Uterus (tissue), 2 donors: ENCODE measurements at regions not wholly inside any gene's neighbourhood (a gene's known extent, or its start where the extent isn't known, plus 50 kb on each side); places are given as distances from the start of the nearest gene placed in this dataset.

ENCODE experiments used
- POLR2A ChIP-seq, 2 donors: fragments of 450-650 bp; IDR thresholded peaks; one replicate each; pipeline ENCODE4 v1.6.1; 2016; ENCODE audit warnings: antibody characterized with exemption in 2 of 2, mild to moderate bottlenecking in 1 of 2, moderate library complexity in 1 of 2
- TF ChIP-seq, protein P1 (sequence below), 4 experiments: fragments of 200-600 bp in 2 of 4; fragments of 450-650 bp in 2 of 4; sonication (generic) in 2 of 4; IDR thresholded peaks; one replicate each; pipeline ENCODE4 v1.5.1; 2016 to 2019; ENCODE audit warnings: antibody characterized with exemption in 4 of 4, mild to moderate bottlenecking in 2 of 4, moderate library complexity in 1 of 4

DNA sequence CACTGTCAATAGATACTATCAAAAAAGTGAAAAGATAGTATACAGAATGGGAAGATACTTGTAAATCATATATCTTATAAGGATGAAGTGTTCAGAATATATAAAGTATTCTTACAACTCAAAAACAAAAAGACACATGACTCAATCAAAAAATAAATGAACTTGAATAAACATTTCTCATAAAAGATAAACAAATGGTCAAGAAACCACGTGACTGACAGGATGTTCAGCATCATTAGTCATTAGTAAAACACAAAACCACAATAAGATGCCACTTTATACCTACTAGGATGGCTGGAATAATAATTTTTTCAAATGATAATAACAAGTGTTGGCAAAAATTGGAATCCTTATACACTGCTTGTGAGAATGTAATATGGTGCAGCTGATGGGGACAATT lies 729.1 kb upstream of the HS3ST5 start:
- no peak for TF ChIP-seq POLR2A (IDR thresholded peaks at IDR 0.05)
- TF ChIP-seq, protein P1, sequence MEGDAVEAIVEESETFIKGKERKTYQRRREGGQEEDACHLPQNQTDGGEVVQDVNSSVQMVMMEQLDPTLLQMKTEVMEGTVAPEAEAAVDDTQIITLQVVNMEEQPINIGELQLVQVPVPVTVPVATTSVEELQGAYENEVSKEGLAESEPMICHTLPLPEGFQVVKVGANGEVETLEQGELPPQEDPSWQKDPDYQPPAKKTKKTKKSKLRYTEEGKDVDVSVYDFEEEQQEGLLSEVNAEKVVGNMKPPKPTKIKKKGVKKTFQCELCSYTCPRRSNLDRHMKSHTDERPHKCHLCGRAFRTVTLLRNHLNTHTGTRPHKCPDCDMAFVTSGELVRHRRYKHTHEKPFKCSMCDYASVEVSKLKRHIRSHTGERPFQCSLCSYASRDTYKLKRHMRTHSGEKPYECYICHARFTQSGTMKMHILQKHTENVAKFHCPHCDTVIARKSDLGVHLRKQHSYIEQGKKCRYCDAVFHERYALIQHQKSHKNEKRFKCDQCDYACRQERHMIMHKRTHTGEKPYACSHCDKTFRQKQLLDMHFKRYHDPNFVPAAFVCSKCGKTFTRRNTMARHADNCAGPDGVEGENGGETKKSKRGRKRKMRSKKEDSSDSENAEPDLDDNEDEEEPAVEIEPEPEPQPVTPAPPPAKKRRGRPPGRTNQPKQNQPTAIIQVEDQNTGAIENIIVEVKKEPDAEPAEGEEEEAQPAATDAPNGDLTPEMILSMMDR (IDR thresholded peaks at IDR 0.05), result no peak
